ENCODE measurements at regions not wholly inside any gene's neighbourhood (a gene's known extent, or its start where the extent isn't known, plus 50 kb on each side); places are given as distances from the start of the nearest gene placed in this dataset.

DNA sequence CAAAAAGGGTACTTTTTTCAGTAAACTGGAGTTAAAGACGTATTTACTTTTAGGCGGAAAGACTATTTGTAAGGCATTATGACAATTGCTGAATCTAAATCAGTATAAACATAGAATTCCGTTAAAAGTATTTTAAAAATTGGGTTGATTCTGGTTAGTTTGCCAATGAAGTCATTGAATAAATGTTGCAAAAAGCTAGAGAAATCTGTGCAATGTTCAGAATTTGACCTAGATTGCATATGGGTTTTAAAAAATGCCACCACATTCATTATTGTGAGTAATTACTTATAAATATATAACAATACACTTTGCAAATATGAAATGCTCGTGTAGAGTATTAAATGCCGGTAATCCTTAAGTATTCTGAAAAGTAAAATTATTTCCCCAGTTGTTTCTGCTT lies 116.5 kb upstream of the EEF1E1 start:
- Histone ChIP-seq H2AFZ (ENCODE audit: low read depth, low read length) (no peak overlapping the region), H3K14ac (ENCODE audit: low read length in 2 of 2) (no peak overlapping the region), H3K27ac (ENCODE audit: low read length, poor library complexity, severe bottlenecking) (no peak overlapping the region), H3K18ac (ENCODE audit: low read depth in 1 of 2, low read length in 2 of 2) (no peak overlapping the region), H3K4me3 (ENCODE audit: insufficient read depth in 1 of 2, low read depth in 1 of 2, low read length in 2 of 2) (no peak overlapping the region), H3K9me3 (ENCODE audit: control insufficient read depth, low read length) (no peaks in the 10 kb centered on the region), H3K79me1 (replicated peaks; ENCODE audit: low read length, poor library complexity, severe bottlenecking) (no peaks in the 10 kb centered on the region), H3K4me2 (ENCODE audit: low read length, poor library complexity, severe bottlenecking) (no peak overlapping the region), H3K4me1 (ENCODE audit: control insufficient read depth, insufficient read depth, low read depth, low read length) (peaks cover 4% of the 10 kb centered on the region), H4K91ac (ENCODE audit: low read length) (no peak overlapping the region), H2BK5ac (ENCODE audit: low read depth, low read length, poor library complexity, severe bottlenecking) (no peak overlapping the region), H2BK120ac (ENCODE audit: low read depth, low read length) (no peak overlapping the region), H2BK12ac (ENCODE audit: low read length in 2 of 2) (no peak overlapping the region), H3K4ac (ENCODE audit: low read depth in 1 of 2, low read length in 2 of 2) (no peak overlapping the region), H2AK5ac (ENCODE audit: low read length, severe bottlenecking) (no peak overlapping the region), H3K36me3 (ENCODE audit: control insufficient read depth in 1 of 2, insufficient read depth in 2 of 2, low read depth in 1 of 2, low read length in 2 of 2) (no peaks in the 10 kb centered on the region), H3K9ac (ENCODE audit: low read length) (no peak overlapping the region), H3K27me3 (ENCODE audit: control insufficient read depth in 1 of 2, insufficient read depth in 1 of 2, low read length in 2 of 2) (peaks cover 0 to 6% of the 10 kb centered on the region in 2 experiments), H4K8ac (ENCODE audit: low read length) (no peak overlapping the region), H2BK15ac (ENCODE audit: low read depth, poor library complexity, severe bottlenecking) (no peak overlapping the region), H3K23ac (ENCODE audit: low read length in 2 of 2) (no peak overlapping the region)
- 94% methylated on average over 3 of the region's 5 CpGs for WGBS
- no peak for DNase-seq

DNA sequence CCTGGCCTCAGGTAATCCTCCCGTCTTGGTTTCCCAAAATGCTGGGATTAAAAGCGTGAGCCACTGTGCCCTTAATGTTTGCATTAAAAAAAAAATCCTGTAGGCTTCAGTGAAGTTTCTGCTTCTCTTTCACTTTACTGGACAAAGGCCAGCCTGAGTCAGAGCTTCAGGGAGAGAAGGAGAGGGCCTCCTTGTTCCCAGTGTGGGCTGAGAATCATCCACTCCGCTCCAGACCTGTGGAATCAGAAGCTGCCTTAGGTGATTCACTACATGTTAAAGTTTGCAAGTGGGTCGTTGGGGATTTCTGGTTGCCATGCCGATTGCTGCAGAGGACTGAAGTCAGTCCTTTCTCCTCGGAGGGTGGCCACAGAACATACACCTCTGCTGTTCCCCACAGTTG lies 113.3 kb upstream of the EEF1E1 start:
- H3K4me2 ChIP-seq (ENCODE audit: low read length, poor library complexity, severe bottlenecking) = no peak overlapping the region
- no peaks in the 10 kb centered on the region for H3K79me1 ChIP-seq (replicated peaks; ENCODE audit: low read length, poor library complexity, severe bottlenecking)
- H3K36me3 ChIP-seq (ENCODE audit: control insufficient read depth in 1 of 2, insufficient read depth in 2 of 2, low read depth in 1 of 2, low read length in 2 of 2) = no peaks in the 10 kb centered on the region
- H4K91ac ChIP-seq (ENCODE audit: low read length) = no peak overlapping the region
- H3K27me3 ChIP-seq (ENCODE audit: control insufficient read depth in 1 of 2, insufficient read depth in 1 of 2, low read length in 2 of 2) = peaks cover 0 to 4% of the 10 kb centered on the region in 2 experiments
- no peak overlapping the region for H3K9ac ChIP-seq (ENCODE audit: low read length)
- no peaks in the 10 kb centered on the region for H3K9me3 ChIP-seq (ENCODE audit: control insufficient read depth, low read length)
- H3K18ac ChIP-seq (ENCODE audit: low read depth in 1 of 2, low read length in 2 of 2) = no peak overlapping the region
- H4K8ac ChIP-seq (ENCODE audit: low read length) = no peak overlapping the region
- H2BK120ac ChIP-seq (ENCODE audit: low read depth, low read length) = no peak overlapping the region
- H2BK5ac ChIP-seq (ENCODE audit: low read depth, low read length, poor library complexity, severe bottlenecking) = no peak overlapping the region
- H3K4ac ChIP-seq (ENCODE audit: low read depth in 1 of 2, low read length in 2 of 2) = no peak overlapping the region
- no peak overlapping the region for H3K23ac ChIP-seq (ENCODE audit: low read length in 2 of 2)
- H3K27ac ChIP-seq (ENCODE audit: low read length, poor library complexity, severe bottlenecking) = peak overlapping the region; percentile 35
- no peak overlapping the region for H2AFZ ChIP-seq (ENCODE audit: low read depth, low read length)
- H3K14ac ChIP-seq (ENCODE audit: low read length in 2 of 2) = no peak overlapping the region
- no peak overlapping the region for H2BK15ac ChIP-seq (ENCODE audit: low read depth, poor library complexity, severe bottlenecking)
- no peak overlapping the region for H3K4me3 ChIP-seq (ENCODE audit: insufficient read depth in 1 of 2, low read depth in 1 of 2, low read length in 2 of 2)
- H2AK5ac ChIP-seq (ENCODE audit: low read length, severe bottlenecking) = no peak overlapping the region
- peaks cover 4% of the 10 kb centered on the region for H3K4me1 ChIP-seq (ENCODE audit: control insufficient read depth, insufficient read depth, low read depth, low read length)
- WGBS = 86% methylated on average over 6 of the region's 6 CpGs
- no peak overlapping the region for H2BK12ac ChIP-seq (ENCODE audit: low read length in 2 of 2)
- no peak for DNase-seq

GRCh38 chr6:8213995-8214394 lies 111.6 kb upstream of the EEF1E1 start:
- no peak overlapping the region for H2BK120ac ChIP-seq (ENCODE audit: low read depth, low read length)
- peaks cover 4% of the 10 kb centered on the region for H3K4me1 ChIP-seq (ENCODE audit: control insufficient read depth, insufficient read depth, low read depth, low read length)
- H2BK12ac ChIP-seq (ENCODE audit: low read length in 2 of 2) = no peak overlapping the region
- no peak overlapping the region for H3K9ac ChIP-seq (ENCODE audit: low read length)
- no peak overlapping the region for H3K27ac ChIP-seq (ENCODE audit: low read length, poor library complexity, severe bottlenecking)
- no peak overlapping the region for H2AFZ ChIP-seq (ENCODE audit: low read depth, low read length)
- H3K14ac ChIP-seq (ENCODE audit: low read length in 2 of 2) = no peak overlapping the region
- H3K4ac ChIP-seq (ENCODE audit: low read depth in 1 of 2, low read length in 2 of 2) = no peak overlapping the region
- H3K23ac ChIP-seq (ENCODE audit: low read length in 2 of 2) = no peak overlapping the region
- 100% methylated on average over 2 of the region's 4 CpGs for WGBS
- no peak for DNase-seq
- H3K36me3 ChIP-seq (ENCODE audit: control insufficient read depth in 1 of 2, insufficient read depth in 2 of 2, low read depth in 1 of 2, low read length in 2 of 2) = no peaks in the 10 kb centered on the region
- H3K4me2 ChIP-seq (ENCODE audit: low read length, poor library complexity, severe bottlenecking) = no peak overlapping the region
- peaks cover 0 to 4% of the 10 kb centered on the region in 2 experiments for H3K27me3 ChIP-seq (ENCODE audit: control insufficient read depth in 1 of 2, insufficient read depth in 1 of 2, low read length in 2 of 2)
- H3K79me1 ChIP-seq (replicated peaks; ENCODE audit: low read length, poor library complexity, severe bottlenecking) = no peaks in the 10 kb centered on the region
- H3K18ac ChIP-seq (ENCODE audit: low read depth in 1 of 2, low read length in 2 of 2) = no peak overlapping the region
- H4K8ac ChIP-seq (ENCODE audit: low read length) = no peak overlapping the region
- H2BK15ac ChIP-seq (ENCODE audit: low read depth, poor library complexity, severe bottlenecking) = no peak overlapping the region
- no peak overlapping the region for H3K4me3 ChIP-seq (ENCODE audit: insufficient read depth in 1 of 2, low read depth in 1 of 2, low read length in 2 of 2)
- no peak overlapping the region for H4K91ac ChIP-seq (ENCODE audit: low read length)
- H2BK5ac ChIP-seq (ENCODE audit: low read depth, low read length, poor library complexity, severe bottlenecking) = no peak overlapping the region
- no peaks in the 10 kb centered on the region for H3K9me3 ChIP-seq (ENCODE audit: control insufficient read depth, low read length)
- no peak overlapping the region for H2AK5ac ChIP-seq (ENCODE audit: low read length, severe bottlenecking)

DNA sequence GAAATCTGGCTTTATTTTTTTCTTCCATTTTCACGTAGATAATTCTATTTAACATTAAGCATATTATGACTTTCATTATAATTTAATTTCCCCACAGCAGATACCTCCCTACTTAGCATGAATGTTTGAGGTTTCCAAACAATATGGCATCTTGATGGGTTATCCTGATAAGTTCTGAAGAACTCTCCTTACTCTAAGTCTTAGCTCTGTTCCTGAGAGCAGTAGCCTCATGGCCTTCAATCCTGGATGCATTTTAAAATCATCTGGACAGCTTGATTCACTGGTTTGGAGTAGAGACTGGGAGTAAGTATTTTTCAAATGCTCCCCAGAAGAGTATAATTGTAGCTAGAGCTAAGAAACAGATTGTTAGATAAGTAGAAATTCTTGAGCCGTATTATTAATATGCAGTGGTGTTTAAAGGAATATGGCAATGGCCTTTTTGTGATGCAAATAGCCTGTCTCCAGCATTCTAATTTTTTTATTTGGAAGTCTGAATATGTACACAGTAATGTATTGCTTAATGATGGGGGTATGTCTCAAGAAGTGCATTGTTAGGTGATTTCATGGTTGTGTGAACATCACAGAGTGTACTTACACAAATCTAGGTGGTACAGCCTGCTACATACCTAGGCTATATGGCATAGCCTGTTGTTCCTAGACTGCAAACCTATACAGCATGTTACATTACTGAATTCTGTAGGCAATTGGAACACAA lies 110.5 kb upstream of the EEF1E1 start:
- Histone ChIP-seq H3K18ac (ENCODE audit: low read depth in 1 of 2, low read length in 2 of 2) (no peak overlapping the region), H3K4ac (ENCODE audit: low read depth in 1 of 2, low read length in 2 of 2) (no peak overlapping the region), H2BK120ac (ENCODE audit: low read depth, low read length) (no peak overlapping the region), H3K27me3 (ENCODE audit: control insufficient read depth in 1 of 2, insufficient read depth in 1 of 2, low read length in 2 of 2) (peaks cover 0 to 4% of the 10 kb centered on the region in 2 experiments), H2AFZ (ENCODE audit: low read depth, low read length) (no peak overlapping the region), H3K14ac (ENCODE audit: low read length in 2 of 2) (no peak overlapping the region), H3K27ac (ENCODE audit: low read length, poor library complexity, severe bottlenecking) (no peak overlapping the region), H3K9me3 (ENCODE audit: control insufficient read depth, low read length) (no peaks in the 10 kb centered on the region), H2AK5ac (ENCODE audit: low read length, severe bottlenecking) (no peak overlapping the region), H3K36me3 (ENCODE audit: control insufficient read depth in 1 of 2, insufficient read depth in 2 of 2, low read depth in 1 of 2, low read length in 2 of 2) (no peaks in the 10 kb centered on the region), H3K23ac (ENCODE audit: low read length in 2 of 2) (no peak overlapping the region), H4K91ac (ENCODE audit: low read length) (no peak overlapping the region), H3K4me3 (ENCODE audit: insufficient read depth in 1 of 2, low read depth in 1 of 2, low read length in 2 of 2) (no peak overlapping the region), H2BK5ac (ENCODE audit: low read depth, low read length, poor library complexity, severe bottlenecking) (no peak overlapping the region), H4K8ac (ENCODE audit: low read length) (no peak overlapping the region), H3K4me1 (ENCODE audit: control insufficient read depth, insufficient read depth, low read depth, low read length) (peaks cover 4% of the 10 kb centered on the region), H3K9ac (ENCODE audit: low read length) (no peak overlapping the region), H2BK12ac (ENCODE audit: low read length in 2 of 2) (no peak overlapping the region), H2BK15ac (ENCODE audit: low read depth, poor library complexity, severe bottlenecking) (no peak overlapping the region), H3K4me2 (ENCODE audit: low read length, poor library complexity, severe bottlenecking) (no peak overlapping the region), H3K79me1 (replicated peaks; ENCODE audit: low read length, poor library complexity, severe bottlenecking) (no peaks in the 10 kb centered on the region)
- 94% methylated on average over 1 of the region's 2 CpGs for WGBS
- DNase-seq = no peak

Data from mesenchymal stem cell (in vitro differentiated cells and primary cell).